H4 (cell line): ENCODE measurements at regions not wholly inside any gene's neighbourhood (a gene's known extent, or its start where the extent isn't known, plus 50 kb on each side); places are given as distances from the start of the nearest gene placed in this dataset.

Experiments
- DNase-seq: peaks from one replicate; pipeline ENCODE4 v3.0.0-alpha.2; 2015; ENCODE audit warnings: low spot score

DNA sequence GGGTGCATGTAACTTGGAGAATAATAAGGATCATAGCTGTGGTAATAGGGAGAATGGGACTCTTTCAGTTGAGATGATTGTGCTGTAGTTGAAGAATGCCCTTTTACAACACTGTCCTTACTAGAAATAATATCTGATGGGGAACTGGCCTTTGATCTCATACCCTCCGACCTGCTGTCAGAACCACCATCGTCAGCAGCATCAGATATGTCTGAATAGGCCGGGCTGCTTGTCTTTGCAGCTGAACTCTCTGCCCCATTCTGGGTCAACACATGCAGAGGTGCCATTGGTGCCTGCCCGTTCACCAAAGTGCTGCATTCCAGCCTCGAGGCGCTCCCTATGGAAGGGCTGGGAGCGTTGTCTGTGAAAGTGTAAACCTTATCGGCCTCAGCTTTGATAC lies 99.1 kb downstream of the ZNF608 start:
- DNase-seq = no peak

DNA sequence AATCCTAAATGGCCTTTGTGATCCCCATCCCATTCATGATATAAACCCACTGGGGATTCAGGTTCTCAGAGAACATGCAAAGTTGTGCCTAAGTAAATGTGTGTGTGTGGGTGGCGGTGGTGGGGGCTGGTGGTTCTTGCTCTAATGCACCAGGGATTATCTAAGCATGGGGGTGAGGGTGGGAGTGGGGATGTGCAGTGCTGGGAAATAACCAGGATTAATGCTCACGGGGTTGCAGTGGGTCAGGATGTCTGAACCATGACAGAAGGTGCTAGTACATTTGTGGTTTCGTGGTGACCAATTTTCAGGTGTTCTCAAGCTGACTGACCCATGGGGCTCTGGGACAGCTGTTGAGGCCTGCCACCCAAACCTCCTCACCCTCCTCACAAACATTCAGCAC lies 101.0 kb downstream of the ZNF608 start:
- DNase-seq = no peak

DNA sequence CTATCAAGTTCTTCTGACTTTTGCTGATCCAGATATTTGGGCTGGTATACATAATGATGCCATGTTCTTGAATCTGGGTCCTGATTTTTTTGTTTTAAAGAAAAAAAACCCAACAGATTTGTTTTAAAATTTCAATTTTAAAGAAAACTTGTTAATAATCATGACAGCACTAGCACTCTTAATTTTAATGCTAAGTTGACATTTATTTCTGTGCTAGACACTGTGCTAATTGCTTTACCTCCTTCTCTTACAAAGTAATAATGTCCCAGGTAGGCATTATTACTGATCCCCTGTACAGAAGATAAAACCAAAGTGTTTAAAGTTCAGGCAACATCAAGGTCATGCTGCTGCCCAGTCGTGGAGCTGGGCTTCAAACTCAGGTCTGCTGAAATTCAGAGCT lies 101.9 kb downstream of the ZNF608 start:
- no peak for DNase-seq

DNA sequence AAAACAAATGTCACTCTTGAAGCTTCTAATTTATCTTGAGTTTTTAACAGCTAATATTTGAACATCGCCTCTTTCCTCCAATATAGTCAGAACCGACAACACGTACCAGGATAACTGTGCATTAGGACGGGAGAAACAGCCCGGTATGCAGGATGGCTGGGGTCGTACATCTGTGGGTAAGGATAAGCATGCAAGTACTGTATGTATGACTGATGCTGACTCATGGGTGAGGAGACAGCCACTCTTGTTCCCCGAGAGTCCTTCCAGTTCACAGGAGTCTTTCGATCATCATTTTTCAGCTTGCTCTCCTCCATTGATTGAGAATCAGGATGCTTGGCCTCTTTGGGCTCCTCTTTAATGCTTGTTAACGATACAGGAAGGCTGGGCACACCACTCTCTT lies 102.3 kb downstream of the ZNF608 start:
- no peak for DNase-seq

DNA sequence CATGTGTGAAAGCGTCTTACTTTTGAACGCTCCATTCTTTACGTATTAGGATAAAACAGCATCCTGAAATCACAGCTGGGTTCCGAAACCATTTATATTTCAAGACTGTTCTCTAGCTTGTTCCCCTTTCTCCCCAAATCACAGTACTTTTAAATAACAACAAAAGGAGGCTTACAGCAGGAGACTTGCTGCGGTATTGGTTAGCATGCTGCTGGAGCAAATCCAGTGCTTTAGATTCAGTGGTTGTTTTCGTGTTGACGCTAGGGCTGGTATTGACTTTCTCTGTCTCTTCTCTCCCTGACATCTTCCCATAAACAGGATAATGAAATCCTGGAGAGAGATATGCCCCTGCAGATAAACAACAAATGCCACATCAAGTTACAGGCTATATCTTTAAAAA lies 103.1 kb downstream of the ZNF608 start:
- DNase-seq = no peak

DNA sequence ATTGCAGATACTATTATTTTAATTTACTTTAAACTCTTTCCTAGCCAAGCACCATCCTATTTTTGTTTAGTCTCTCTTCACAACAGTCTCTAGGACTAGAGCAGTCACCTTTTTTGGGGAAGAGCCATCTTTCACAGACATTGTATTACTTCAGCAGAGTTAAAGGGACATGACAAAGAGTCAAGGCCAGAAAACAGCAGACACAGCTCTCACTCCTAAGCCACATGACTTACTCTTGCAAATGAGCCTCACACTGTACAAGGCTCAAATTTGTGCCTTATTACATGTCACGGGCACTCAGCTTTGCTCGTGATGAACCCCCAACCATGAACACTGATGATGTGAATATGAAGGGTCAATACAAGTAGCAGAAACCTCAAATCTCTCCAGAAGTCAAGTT lies 104.3 kb downstream of the ZNF608 start:
- no peak for DNase-seq

DNA sequence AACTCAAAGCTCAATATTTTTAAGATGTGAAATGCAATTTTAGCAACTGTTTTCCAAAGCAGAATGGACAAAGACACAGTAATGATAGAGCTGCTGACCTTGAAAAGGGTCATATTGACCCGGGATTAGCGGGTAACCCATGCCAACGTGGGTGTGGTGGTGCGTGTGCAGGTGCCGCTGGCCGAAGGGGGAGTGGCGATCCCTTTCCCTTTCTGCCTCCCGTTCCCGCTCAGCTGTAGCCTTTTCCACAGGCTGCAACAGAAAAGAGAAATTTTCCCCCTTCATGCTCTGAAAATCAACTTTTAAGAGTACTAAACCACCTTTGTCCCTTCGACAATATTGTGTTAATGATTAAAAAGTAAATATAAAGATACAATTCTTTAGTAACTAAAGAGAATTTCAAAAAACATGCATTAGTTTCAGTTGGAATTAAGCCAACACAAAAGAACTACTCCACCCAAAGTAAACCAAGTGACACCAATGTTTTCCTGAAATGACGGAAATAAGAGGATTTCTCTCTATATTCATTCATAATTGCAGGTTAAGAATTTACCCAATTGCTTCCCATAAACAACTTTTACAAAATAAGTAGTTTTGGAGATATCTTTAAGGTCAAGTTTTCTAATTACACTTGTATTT lies 105.2 kb downstream of the ZNF608 start:
- no peak for DNase-seq

DNA sequence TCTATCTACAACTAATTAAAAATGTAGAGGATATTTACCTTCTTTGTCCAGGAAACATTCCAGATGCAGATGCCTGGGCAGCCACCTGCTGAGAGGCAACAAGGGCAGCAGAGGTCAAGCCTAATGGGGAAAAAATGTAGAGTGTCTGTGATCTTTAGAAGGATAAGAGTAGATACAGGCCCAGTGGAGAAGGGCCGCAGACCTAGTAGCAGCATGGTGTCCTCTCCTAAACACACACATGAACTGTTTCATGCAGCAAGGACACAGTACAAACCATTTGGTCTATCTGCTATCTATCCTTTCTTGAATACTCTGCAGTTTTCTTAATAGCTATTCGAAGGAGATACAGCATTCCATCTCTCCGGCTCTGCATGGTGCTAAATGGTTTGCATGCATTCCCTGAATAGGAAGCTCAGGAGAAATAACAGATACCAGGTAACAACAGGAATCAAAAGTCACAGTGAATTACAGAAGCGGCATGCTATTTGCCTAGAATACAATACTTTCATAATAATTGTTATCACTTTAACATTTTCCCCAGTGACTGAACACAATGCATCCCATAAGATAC lies 107.3 kb downstream of the ZNF608 start:
- DNase-seq = no peak

DNA sequence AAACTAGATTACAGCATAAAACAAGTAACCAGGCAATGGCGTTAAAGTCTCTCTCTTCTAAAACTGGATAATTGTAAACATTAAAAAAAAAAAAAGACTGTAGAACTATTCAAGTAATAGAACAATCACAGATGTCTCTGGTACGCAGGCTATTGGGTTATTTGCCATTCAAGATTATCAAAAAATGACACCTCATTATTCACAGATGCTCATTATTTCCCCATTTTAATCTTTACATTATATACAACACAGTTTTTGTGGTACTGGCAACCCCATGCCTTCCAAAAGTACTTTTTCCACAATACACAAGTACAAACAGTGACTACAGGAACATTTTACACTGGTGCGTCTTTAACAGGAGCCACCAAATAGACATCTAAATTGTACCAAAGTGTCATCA lies 109.4 kb downstream of the ZNF608 start:
- DNase-seq = no peak

DNA sequence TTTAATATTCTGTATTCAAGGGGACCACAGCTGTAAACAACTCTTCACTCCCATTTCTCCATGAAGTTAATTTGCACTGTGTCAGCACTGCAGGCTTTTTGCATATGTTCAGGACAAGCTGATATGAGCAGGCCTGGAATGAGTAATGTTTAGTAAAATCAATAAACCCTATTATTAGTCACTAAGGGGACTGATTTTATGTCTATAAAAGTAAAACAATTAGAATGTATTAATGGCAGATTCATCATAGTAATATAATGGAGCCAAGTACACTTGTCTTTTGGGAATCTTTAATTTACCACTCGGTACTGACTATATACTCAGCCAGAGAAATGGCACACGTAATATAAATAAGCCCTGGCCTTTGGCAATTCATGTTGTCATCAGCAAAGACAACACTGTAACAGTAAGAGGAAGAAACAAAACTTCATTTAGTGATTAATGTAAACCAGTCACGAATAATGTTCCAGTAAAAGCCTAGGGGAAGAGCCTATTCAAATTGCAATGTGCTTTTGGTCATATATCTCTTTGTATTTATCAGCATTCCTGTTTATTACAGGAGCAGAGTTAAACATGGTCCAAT lies 111.6 kb downstream of the ZNF608 start:
- peak; percentile 82 for DNase-seq

DNA sequence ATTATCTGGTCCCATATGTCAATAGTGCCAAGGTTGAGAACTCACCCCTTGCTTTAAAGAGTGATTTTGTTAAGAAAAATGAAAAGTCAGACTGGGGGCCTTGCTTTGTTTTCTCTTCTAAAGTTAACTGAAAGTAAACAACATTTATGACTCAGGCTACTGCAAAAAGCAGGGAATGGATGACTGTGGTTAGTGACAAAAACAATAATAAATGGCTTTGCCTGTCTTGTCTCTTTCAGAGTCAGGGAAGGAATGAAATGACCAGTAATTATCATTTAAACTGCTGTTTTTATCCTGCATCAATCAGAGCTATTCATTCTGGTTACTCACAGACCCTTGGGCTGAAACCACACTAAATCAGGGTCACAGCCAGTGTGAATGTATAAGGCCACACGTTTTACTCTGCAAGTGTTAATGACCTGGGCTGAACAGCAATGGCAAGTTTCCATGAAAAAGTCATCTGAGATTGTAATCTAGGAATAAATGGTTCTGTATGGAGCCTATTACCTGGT lies 112.2 kb downstream of the ZNF608 start:
- peak; percentile 87 for DNase-seq

DNA sequence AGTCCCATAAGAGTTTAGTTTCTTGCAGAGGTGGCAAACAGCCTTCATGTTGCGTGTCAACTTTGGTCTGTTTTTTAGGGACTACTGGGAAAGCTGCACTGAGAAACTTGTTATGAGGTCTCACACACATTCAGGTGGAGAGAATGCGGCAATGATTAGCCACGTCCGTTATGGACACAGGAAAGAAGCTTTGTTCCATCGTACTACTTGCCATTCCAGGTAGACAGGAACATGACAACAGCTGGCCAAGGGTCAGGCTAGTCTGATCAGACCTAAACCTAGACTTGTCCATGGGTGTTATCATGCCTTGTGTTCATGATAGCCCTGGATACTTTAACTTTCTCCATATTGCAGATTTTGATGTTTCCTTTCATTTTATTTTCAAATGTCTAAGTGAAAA lies 113.2 kb downstream of the ZNF608 start:
- no peak for DNase-seq

DNA sequence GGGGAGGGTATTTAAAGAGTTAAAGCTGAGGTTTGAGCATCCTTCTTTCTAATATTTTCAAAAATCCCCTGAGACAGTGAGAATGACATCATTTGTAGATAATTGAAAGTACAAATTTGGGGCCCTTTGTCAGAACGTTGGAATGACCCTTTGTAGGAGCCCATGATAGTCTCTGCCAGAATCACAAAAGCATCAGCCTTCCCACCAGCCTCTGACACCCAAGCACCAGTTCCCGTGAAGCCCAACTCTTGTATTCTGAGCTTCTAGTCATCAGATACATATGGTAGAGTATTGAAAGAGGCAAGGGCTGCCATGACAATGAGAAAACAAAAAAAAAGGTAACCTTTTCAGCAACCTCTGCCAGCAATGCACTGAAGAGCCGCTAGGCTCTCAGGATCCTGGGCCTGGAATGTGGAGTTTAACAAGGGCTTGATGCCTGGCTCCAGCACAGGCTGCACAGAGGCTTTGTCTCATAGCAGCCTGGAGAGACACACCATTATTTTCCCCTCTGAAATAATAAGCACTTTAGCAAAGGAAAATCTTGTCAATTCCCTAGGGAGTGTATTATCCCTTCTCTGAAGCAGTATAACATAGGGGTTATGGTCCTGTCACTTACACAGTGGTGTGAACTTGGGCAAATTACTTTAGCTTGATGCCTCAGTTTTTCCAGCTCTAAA lies 114.4 kb downstream of the ZNF608 start:
- no peak for DNase-seq

DNA sequence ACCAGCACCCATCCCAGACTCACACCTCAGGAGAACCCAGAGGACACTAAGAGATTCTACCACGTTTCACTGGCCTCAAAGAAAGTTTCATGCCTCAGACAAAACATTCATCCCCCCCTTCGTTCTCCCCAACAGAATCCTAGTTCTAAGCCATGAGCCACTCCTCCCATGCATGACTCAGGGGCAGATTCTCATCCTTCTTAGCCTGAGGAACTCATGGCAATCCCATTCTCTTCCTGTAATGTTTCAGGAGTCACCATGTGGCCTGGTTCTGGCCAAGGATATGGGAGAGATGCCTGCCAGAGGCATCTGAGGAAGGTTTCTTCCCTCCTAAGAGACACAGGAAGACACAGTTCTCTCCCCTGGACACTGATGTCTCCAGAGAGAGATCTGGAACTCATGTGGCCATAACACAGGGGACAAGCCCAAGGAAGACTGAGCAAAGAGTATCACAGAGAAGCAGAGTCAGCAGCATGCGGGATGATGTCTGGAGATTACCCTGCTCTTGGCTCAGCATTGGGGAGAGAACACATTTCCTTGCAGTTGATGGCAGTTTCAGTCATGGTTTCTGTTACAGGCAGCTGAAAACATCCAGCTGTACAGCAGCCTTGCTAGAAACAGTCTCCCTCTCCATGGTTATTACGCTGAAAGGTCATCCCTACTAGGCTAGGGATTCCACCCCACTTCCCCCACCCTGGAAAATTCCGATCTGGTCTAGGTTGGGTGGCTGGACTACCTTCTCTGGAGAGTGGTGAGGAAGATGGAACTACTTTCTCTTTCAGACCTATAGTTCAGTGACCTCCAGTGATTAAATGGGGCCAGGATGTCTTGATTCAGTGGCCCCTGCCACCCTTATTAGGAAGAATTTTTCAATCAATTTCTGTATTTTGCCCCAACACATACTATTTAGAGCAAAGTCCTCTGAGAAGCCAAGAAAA lies 115.4 kb downstream of the ZNF608 start:
- no peak for DNase-seq

DNA sequence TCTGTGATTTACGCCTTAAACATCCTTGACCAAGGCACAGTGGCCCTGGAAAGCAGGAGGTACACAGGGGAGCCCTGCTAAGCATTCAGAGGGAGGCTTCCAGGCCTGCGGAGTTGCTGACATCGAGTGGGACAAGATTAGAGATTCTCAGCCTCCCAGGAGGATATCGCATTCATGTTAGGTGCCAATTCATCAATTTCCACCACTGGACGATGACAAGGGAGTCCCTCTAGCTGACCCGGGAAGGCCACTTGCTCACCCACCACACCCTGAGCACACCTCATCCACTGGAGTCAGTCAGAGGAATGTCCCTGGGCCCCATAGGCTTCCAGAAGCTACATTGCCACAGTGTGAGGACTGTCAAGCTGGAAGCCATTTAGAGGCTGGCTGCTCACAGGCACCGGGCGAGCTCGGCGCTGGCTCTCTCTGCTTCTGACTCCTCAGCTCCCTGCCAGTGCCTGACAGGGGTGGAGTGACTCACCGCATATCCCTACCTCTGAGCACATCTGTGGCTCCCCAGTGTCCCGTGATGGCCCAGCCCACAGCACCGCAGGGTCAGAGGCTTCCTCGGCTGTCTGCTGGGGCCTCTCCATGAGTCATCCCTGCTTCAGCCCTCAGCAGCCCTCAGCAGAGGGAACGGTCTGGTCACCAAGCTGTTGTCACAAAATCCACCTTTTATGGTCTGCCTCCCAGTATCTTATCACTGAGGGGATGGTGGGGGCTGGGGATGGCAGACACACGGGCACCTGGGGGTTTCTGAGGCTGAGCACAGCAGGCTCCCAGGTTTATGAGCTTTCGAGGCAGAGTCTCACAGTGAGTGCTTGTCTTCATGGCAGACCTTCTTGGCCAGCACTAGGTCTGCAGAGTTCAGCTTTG lies 117.5 kb downstream of the ZNF608 start:
- DNase-seq = peak; percentile 99

DNA sequence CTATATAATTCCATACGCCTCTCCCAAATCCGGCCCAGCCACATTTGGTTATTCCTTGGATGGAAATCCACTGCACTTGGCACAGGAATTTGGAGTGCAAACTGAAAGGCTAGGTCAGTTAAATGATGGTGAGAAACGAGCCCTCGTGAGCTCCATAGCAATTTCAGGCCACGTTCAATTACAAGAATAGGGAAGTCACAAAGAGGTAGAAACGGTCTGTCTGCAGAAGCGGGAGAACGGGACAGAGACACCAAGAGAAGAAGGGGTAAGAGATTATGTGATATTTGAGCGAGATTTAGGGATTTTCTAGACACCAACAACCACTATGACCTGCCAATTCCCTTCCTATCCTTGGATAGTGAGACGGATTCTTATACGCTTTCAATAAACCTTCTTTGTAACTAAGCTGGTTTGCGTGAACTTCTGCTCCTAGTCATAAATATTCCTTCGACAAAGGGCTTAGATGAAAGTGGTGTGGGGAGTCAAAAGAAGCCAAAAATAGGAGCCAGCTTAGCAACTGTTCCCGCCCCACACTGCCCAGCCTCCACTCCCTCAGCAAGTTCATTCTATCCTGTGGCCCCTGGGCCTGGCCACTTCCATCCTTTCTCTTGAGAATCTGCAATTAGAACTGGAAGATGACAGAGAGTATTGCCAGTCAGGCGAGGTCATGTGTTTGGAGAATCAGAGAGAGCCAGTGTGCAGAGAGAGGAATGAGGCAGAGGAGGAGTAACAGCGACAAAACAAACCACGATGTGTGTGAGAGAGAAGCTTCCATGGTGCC lies 118.4 kb downstream of the ZNF608 start:
- no peak for DNase-seq

DNA sequence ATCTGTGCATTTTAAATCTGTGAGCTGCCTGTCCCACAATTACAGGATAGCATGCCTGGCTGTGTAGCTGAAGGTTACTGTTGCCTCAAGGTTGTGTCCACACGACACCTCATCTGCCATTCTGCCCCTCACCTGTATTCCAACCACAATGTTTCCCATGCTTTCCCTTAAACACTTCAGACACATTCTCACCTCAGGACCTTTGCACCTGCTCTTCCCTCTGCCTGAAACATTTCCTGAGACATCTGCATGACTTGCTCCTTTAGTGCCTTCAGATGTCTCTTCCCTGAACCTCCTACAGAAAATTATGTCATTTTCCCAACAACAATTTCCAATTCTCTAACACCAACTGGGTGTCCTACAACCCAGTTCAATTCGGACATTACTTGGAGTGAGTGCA lies 120.4 kb downstream of the ZNF608 start:
- DNase-seq = no peak

DNA sequence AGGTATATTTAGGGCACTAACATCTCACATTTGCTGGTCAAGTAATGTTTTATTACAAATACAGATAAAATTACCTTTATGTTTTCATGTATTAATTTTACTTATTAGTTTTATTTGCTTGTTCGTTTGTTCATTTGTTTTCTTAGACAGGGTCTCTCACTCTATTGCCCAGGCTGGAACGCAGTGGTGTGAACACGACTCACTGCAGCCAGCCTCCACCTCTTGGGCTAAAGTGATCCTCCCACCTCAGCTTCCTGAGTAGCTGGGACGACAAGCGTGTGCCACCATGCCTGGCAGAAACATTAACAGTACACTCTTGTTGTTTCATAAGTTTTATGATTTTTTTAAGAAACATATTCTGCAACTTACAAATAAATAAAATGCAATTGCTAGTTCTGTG lies 123.2 kb downstream of the ZNF608 start:
- DNase-seq = no peak

DNA sequence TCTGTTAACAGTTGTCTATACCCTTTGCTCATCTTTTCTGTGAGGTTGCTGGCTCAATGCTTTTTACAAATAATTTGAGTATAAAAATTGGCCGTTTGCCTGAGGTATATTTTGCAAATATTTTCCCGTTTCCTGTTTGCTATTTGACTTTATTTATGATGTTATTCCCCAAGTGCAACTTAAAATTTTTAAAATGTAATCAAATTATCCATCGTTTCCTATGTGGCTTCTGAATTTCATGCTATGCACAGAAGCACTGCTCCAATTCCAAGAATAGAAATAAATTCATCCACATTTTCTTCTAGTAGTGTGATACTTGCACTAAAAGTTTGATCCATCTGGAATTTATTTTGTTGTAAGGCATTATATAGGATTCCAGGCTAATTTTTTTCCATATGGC lies 123.6 kb downstream of the ZNF608 start:
- DNase-seq = no peak

DNA sequence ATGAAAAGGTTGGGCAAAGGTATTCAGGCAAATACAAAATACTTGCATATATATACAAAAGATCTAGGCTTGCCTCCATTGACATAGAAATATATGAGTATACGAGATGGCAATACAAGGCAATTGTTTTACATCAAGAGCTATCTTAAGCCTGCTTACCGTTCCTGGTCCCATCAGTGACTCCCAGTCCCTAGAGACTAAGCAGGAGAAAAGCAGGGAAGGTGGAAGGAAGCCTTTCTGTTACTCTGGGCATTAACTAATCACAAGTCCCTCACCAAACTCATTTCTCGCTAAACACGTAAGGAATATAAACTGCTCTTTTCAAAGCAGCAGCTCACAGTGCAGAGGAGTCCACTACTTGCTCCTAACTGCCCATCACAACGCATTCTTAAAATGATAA lies 125.2 kb downstream of the ZNF608 start:
- DNase-seq = no peak
